RPMI8226 (cell line): ENCODE measurements at regions not wholly inside any gene's neighbourhood (a gene's known extent, or its start where the extent isn't known, plus 50 kb on each side); places are given as distances from the start of the nearest gene placed in this dataset.

Source experiments
- DNase-seq: peaks from one replicate; pipeline ENCODE4 v3.0.0-alpha.2; 2015

DNA sequence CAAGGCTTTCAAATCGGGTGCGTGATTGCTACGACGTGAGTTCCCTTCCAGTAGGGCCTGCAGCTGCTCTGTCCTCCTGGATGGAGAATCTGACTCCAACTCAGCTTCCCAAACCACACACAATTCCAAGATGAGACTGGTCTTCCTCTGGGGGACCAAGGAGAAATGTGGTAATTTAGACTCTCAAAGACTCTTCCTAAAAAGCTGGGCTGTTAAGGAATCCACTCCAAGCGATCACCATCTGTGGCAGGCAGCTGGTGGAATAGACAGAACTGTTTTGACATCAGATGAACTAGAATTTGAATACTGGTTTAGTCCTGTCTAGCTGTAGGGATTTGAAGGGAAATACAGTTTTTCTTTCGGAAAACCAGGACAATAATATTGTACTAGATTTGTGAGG is 130.7 kb upstream of the KLF4 start:
- no peak for DNase-seq

DNA sequence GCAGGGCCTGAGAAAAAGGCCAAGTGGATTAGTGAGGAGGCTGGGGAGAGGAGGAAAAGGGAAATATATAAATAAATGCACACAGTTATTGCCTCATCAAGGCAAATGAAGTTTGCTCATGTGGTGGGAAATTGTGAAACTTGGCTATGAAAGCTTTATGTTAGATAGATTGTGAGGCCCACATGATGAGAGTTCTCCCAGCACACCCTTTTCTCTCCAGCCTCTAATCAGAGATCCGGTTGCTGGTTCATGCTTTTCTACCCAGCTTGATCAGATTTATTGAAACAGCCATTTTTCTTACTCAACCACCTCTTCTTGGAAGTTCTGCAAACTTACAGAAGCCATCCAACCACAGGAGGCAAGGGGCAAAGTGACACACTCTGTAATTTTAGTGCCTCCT is 125.8 kb upstream of the KLF4 start:
- no peak for DNase-seq

DNA sequence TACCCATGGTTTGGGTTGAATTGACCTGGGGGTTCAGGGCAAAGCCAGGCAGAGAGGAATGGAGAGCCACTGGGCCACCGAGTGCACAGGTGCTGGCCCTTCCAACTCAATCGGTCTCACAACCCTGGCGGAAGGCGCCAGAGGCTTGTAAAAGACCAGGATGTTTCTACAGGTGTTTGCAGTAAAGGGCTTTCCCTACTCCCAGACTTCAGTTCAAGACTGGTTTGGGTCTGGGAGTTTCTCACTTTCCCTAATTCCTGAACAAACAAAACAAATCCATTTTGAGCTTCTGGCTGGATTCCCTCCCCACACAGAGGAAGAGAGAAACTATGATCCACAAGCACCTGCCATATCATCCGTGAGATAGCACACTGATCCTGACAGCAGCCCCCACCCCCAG is 125.2 kb upstream of the KLF4 start:
- no peak for DNase-seq

DNA sequence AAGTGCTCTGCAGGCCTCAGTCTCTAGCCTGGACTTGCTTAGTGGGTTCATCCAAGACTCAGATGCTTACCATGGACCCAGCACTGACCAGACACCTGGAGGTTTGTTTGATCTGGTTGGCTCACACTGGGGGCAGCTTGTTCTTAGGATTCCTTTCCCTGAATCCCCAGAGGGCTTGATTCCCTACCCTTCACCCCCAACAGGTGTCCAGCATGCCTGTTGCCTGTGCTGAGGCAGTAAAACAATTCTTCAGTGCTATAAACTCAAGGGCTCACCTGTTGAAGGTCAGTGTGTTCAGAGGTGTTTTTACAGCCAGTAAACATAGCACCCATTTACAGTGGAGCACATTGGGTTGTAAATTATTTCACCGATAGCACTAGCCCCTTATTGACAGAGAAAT is 123.8 kb upstream of the KLF4 start:
- no peak for DNase-seq

DNA sequence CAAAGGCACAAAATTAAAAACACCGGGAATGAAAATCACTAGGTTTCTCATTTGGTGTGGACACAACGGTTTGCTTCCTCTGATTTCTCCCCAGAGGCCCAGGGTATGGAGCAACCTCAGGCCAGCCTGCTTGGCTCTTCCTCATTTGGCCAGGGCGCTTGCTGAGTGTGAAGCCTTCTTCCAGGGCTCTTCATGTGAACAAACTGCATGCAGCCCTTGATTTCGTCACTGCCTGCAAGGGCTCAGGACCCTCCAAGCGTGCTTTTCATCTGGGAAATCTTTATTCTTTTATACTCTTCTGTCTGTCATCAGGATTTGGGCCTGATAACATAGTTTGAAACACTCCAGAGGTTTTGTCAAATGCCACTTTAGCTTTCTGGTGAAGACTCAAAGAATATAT is 122.6 kb upstream of the KLF4 start:
- no peak for DNase-seq

DNA sequence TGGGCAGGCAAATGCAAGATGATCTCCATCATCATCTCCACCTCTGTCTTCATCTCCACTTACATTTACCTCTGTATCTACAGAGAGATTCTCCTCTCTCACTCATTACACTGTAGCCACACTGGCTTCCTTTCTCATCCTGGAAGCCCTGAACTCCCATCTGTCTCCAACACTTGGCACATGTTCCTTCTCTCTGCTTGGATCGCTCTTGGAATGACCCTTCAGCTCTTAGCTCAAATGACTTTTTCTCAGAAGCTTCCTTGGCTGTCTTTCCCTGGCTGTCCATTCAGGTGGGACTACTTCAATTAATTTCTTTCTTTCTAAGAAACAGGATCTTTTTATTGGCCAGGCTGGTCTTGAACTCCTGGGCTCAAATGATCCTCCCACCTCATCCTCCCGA is 120.0 kb upstream of the KLF4 start:
- DNase-seq = no peak

DNA sequence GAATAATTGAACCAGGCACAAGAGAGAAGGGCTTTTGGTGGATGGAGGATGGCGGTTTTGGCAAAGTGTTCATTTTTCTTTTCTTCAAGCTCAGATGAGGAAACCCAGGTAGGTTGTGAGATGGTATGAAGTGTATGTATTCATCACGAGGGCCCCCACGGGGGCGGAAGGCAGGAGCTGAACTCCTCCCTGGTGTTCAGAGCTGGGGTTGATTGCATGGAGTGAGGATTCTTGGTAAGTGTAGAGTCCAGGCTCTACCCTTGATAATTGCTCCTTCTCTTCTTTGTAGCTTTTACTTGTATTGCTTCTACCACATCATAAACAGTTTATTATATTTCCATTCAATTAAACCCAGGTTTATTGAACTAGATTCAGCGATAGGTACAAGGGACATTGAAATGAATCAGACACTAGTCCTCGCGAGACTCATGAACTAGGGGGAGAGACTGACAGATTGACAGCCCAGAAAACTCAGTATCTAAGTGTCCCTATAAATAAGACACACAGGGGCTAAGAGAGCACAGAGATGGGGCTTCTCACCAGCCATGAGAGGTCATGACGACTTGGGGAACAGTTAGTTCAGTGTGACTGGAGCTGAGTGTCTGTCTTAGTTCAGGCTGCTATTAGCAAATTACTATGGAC is 116.7 kb upstream of the KLF4 start:
- no peak for DNase-seq

DNA sequence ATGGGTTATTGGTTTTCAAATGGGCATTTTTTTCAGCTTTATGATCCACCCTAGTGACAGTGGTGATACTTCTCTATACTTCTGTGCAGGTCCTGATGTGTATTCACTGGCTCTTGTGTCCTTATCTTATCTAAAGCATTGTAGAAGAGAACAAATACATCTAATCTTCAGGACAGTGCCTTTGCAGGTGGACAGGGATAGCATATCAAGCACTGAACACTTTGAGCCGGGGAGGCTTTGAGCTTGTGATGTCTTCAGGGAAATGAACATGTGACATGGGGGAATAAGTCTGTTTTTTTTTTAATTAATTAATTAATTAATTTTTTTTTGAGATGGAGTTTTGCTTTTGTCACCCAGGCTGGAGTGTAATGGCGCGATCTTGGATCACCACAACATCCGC is 115.5 kb upstream of the KLF4 start:
- no peak for DNase-seq

DNA sequence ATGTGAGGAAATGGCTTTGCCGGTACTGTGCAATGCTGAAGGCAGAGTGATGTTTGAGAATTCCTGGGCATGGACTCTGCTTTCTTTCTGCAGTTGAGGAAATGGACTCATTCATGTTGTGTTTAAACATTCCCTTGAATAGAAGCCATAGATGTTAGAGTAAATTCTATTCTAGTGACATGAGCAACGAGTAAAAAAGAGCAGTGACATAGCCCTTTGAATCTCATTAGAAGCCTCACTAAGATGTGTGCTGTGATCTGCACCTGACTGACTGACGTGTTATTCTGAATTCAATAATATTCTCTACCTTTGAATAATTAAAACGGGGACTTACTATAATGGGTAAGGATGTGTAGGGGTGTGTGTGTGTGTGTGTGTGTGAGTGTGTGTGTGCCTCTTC is 113.7 kb upstream of the KLF4 start:
- DNase-seq = no peak

DNA sequence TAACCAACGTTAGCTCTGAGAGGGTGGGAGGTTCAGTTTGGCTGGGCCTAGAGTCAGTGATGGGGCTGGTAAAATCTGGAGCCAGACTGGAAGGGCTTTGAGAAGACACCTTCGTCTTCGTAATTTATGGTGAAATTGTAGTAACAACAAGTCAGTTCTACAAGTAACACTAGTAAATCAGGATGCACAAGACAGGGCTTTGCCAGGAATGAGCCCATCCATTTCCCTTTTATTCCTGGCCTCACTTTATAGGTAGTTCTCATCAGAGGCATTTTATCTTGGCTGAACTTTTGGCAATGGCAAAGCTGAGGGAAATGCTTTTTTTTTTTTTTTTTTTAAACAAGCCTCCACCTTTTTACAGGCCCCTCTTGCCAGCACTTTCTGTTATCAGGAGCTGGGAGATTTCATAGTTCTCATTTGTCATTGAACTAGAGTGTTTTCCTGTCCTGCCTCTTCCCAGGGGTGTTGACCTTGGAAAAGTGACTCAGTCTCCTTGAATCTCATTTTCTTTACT is 110.5 kb upstream of the KLF4 start:
- DNase-seq = no peak

DNA sequence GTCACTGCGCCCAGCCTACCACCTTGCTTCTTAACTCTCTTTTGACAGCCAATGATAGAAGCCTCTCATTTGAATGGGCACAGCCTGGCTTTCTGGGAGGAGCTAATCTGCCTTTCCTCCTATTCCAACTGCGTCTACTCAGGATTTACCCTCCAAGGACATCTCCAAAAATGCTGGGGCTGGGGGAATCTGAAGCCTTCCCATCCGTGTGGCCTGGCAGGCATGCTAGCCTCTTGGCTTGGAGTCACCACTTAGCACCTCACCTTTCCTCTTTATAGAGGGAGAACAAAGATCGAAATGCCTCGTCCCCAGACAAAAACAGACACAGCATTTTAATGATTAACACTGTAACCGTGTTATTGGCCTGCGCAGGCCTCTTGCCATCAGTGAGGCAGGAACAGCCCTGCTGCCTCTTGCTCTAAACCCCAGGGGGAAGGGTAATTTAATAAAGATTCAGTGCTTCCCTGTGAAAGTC is 108.2 kb upstream of the KLF4 start:
- no peak for DNase-seq

DNA sequence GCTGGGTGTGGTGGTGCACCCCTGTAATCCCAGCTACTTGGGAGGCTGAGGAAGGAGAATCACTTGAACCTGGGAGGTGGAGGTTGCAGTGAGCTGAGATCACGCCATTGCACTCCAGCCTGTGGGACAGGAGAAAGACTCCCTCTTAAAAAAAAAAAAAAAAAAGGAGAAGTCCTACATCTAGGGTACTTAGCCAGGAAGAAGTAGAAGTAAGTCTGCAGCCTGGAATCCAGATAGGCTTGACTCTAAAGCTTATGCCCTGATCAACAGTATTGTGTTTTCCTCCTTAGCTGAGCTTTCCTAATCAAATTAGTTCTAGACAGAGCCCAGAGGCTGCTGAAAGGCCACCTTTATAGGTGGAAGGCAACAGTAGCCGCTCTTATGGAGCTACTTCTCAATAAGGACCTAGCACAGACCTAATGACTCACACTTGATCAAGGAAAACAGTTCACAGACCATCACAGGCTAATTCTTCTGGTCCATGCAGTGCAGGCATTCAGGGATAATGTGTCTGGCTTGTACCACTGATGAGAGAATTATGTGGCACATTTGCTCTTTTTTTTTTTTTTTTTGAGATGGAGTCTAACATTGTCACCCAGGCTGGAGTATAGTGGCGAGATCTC is 105.5 kb upstream of the KLF4 start:
- no peak for DNase-seq

DNA sequence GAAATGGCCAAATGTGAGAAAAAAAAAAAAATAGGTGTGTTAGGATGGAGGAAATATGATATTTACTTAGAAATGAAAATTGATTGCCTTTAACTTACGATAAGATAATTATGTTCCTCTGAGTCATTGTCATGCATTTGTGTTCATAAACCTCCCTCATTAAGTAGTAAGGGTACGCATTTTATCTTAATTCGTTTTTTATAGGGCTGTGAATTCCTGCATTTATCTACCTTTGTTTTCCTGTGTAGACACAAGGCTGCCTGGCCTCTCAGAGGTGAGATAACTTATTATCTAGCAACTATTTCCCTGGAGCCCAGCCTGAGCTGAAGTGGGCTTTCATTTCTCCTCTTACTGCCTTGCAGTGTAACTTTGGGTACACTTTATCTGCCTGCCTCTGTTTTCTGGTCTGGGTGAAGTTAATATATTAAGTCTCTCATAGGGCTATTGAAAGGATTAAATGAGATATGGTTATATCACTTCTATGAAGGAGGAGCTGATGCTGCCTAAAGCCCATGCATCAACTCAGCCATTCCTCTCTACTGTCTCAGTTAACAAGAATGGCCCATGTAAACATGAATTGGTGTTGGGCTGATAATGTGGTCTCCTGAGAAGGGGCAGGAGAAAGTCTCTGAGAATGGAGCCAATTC is 103.8 kb upstream of the KLF4 start:
- no peak for DNase-seq

DNA sequence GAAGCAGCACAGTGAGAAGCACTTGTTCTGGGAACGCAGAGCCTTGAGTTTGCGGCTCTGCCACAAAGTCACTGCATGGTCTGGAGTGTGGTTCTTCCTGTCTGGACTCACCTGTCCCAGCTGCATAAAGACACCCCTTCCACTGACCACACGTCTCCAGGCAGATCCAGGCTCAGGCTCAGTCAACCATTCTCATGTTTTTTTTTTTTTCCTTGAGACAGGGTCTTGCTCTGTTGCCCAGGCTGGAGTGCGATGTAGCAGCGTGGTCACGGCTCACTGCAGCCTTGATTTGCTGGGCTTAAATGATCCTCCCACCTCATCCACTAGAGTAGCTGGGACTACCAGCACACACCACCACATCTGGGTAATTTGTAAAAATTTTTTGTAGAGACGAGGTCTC is 102.9 kb upstream of the KLF4 start:
- DNase-seq = no peak

DNA sequence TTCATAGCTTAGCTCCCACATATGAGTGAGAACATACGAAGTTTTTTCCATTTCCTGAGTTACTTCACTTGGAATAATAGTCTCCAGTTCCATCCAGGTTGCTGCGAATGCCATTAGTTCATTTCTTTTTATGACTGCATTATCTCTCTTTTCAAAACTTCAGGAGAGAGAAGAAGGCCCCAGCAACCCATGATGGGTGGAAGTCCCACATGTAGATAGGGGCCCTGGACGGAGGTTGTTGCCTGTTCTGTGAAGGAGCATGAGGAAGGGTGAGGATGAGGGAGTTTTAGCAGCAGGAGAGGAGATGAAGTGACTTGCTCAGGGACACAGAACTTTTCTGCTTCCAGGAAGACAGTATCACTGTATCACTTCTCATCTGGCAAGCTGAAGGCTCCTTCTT is 102.2 kb upstream of the KLF4 start:
- no peak for DNase-seq

DNA sequence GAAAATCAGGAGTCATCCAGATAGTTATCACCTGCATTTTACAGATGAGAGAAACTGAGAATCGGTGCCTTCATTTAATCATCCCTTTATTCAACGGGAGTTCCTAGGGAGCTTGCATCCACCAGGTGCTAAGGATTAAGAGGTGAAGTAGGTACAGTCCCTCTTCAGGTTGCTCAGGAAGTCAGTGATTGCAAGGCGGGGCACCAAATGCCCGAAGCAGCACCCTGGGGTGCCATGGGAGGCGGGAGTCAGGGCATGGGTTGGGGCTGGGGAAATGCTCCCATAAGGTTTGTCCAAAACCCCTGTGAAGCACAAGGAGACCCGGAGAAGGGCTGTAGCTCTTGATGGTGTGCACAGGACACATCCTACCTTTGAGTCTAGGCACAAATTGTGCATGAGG is 98.8 kb upstream of the KLF4 start:
- DNase-seq = no peak

DNA sequence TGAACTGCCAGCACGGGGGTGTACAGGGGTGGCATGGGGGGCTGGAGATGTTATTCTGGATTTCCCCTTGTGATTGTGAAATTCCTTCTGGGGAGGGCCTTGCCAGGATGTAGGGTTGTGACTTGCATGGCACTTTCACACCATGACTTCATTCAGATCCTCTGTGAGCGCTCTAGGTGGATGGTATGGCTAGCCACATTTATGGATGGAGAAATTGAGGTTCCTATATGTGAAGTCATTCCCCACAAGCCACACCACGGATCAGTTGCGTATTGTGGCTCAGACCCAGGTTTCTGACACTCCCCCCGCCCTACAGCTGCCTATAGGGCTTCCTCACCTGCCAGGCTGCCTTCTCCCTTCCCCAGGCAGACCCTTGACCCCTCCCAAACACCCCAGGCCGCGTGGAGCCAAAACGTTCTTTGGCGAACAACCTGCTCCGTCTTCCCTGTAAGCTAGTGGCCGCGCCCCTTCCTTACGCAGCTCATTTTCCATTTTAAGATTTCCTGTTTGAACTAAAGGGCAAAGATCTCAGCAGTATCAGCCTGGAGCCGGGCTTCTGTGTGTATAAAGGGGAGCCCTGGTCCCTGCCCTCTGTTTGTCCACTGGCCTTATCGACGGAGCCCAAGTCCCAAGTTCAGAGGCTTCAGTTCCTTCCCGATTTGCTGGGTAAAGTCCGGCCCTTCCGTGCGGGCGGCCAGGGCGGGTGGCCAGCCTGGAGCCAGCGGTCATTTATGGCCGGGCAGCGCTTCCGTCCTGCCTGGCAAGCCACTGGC is 97.8 kb upstream of the KLF4 start:
- no peak for DNase-seq

DNA sequence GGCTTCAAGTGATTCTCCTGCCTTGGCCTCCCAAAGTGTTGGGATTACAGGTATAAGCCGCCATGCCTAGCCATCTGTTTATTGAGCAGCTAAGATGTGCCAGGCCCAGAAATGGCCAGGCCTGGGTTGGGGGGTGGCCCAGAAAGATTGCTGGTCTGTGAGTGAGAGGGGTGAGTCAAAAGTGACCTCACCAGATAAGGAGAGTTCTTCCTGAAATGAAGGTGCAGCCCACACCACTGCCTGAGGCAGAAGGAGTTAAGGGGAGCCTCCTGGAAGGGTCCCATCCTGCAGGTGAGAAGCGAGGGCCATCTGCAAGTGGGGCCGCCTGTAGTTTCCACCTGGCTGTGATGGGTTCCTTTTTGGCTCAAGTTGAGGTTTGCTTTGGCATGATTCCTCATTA is 96.9 kb upstream of the KLF4 start:
- DNase-seq = no peak

DNA sequence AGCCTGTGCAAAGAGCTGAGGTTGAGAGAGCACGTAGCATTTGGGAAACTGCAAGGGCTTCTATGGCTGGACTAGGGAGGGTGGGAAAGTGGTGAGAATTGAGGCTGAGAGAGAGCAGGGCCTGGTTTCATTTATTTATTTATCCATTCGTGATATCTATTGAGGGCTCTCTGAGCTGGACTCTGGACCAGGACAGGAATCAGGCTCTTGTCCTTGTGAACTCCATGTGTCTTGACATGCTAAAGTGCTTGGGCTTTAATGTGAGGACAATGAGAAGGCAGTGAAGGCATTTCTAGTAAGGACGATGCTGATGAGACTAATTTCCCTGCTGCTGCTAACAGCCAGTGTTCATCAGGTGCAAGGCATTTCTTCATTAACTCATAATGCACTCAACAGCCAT is 95.9 kb upstream of the KLF4 start:
- DNase-seq = no peak

DNA sequence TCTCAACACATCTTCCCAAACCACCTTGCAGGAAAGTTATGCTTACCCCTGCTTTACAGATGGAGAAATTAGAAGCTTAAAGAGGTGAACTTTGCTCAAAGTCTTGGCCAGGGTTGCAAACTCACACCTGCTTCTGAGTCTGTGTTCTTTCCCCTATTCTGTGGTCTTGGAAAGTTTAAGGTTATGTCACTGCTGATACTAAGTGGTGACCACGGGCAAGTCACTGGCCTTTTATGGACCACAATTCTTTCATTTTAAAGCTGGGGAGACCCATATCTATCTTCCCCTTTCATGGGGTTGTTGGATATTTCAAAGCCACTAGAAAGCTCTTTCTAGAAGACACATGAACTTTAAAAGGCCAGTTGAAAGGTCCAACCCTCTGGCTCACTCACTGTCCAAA is 95.4 kb upstream of the KLF4 start:
- DNase-seq = no peak

DNA sequence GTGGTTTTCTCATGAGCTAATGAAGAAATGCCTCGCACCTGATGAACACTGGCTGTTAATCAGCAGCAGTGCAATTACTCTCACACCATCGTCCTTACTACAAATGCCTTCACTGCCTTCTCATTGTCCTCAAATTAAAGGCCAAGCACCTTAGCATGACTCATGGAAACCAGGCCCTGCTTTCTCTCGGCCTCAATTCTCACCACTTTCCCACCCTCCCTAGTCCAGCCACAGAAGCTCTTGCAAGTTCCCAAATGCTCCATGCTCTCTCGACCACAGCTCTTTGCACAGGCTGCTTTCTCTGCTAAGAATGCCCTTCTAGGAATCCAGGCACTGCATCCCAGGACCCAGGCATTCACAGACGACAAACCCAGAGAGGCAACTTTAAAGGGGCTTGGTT is 94.6 kb upstream of the KLF4 start:
- DNase-seq = no peak

DNA sequence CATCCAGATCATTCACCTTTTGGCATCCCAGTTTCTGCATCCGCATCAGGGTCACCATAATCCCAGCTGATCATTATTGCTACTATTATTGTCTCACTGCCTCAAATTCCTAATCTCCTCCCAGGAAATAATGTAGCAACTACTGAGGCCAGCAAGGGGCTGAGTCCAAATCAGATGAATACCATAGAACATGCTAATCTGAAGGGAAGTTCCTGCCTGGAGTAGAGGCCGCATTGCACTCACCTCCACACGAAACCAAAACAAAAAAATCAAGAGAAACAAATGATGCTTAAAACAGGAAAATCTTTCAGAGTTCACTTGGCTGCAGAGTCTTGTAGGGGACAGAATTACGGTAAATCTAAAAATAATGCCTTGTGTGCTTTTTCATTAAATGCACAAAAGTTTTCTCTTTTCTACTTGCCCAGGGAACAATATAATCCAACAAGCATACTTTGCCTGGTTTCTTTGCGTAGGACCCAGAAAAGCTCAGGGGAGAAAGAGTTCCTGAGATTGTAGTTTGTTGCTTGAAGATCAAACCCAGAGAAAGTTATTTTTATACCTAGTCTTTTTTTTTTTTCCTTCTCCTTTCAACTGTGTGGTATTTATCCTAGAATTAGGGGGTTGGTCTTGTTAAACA is 87.7 kb upstream of the KLF4 start:
- no peak for DNase-seq

DNA sequence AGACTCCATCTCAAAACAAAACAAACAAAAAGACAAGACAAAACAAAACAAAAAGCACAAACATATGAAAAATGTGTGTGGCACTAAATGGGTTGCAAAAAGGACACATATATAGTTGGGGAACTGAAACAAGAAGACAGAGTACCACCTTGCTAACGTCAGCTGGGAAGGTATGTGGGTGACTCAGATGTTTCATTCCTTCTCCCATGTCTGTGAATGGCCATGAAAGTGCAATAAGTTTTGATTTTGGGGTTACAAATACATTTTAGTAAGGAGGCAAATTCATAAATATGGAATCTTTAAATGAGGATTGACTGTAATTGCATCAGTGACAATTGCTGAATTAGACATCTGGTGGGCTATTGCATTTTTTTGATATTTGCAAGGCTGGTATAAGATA is 81.6 kb upstream of the KLF4 start:
- DNase-seq = peak; percentile 12
